H9 (cell line): ENCODE measurements at regions not wholly inside any gene's neighbourhood (a gene's known extent, or its start where the extent isn't known, plus 50 kb on each side); places are given as distances from the start of the nearest gene placed in this dataset.

Source experiments
- DNase-seq: peaks from one replicate; pipeline ENCODE4 v3.0.0-alpha.2; 2017
- H2AFZ ChIP-seq: one replicate; pipeline ENCODE4 v1.6.1; 2013; ENCODE audit warnings: mild to moderate bottlenecking, low read length, control low read depth, moderate library complexity
- H2AK5ac ChIP-seq: 2 replicates; pipeline ENCODE4 v1.6.1; 2013; ENCODE audit warnings: low read length, control low read depth, mixed read lengths; ENCODE audit not compliant: insufficient read length
- H2BK120ac ChIP-seq: one replicate; pipeline ENCODE4 v1.6.1; 2013; ENCODE audit warnings: low read depth, mild to moderate bottlenecking, low read length, control low read depth, inconsistent platforms; ENCODE audit not compliant: poor library complexity, severe bottlenecking
- H2BK12ac ChIP-seq: 2 replicates; pipeline ENCODE4 v1.6.1; 2013; ENCODE audit warnings: low read length, control low read depth, mixed read lengths, low read depth; ENCODE audit not compliant: insufficient read length
- H2BK15ac ChIP-seq: 2 replicates; pipeline ENCODE4 v1.6.1; 2013; ENCODE audit warnings: low read depth, low read length, control low read depth
- H2BK20ac ChIP-seq: one replicate; pipeline ENCODE4 v1.6.1; 2013; ENCODE audit warnings: low read depth, mild to moderate bottlenecking, low read length, control low read depth, inconsistent platforms; ENCODE audit not compliant: poor library complexity, severe bottlenecking
- H2BK5ac ChIP-seq: 2 replicates; pipeline ENCODE4 v1.6.1; 2013; ENCODE audit warnings: low read length, control low read depth, mixed read lengths; ENCODE audit not compliant: insufficient read length
- H3K14ac ChIP-seq: 2 replicates; pipeline ENCODE4 v1.6.1; 2013; ENCODE audit warnings: low read length, control low read depth; ENCODE audit not compliant: insufficient read depth
- H3K18ac ChIP-seq: 2 replicates; pipeline ENCODE4 v1.6.1; 2013; ENCODE audit warnings: low read depth, mild to moderate bottlenecking, mixed read lengths, low read length, control low read depth; ENCODE audit not compliant: insufficient read length
- H3K23ac ChIP-seq: 2 replicates; pipeline ENCODE4 v1.6.1; 2013; ENCODE audit warnings: low read length, control low read depth, mixed read lengths, low read depth; ENCODE audit not compliant: insufficient read length
- H3K23me2 ChIP-seq: 2 replicates; pipeline ENCODE4 v1.6.1; 2013; ENCODE audit warnings: low read depth, mild to moderate bottlenecking, mixed read lengths, low read length, control low read depth; ENCODE audit not compliant: insufficient read length, poor library complexity, severe bottlenecking
- H3K27ac ChIP-seq: 2 replicates; pipeline ENCODE4 v1.5.1; 2013; ENCODE audit warnings: low read length, control low read depth, mixed read lengths, low read depth; ENCODE audit not compliant: insufficient read length
- H3K27me3 ChIP-seq: 2 replicates; pipeline ENCODE4 v1.6.1; 2013; ENCODE audit warnings: low read length, control low read depth, inconsistent platforms; ENCODE audit not compliant: insufficient read depth
- H3K4ac ChIP-seq: 2 replicates; pipeline ENCODE4 v1.6.1; 2013; ENCODE audit warnings: low read depth, mild to moderate bottlenecking, control low read depth, inconsistent platforms, low read length, moderate library complexity
- H3K4me1 ChIP-seq: 2 replicates; pipeline ENCODE4 v1.6.1; 2013; ENCODE audit warnings: low read length, control low read depth, inconsistent platforms; ENCODE audit not compliant: insufficient read depth
- H3K4me2 ChIP-seq: 2 replicates; pipeline ENCODE4 v1.6.1; 2013; ENCODE audit warnings: low read length, control low read depth, mixed read lengths; ENCODE audit not compliant: insufficient read length, insufficient read depth
- H3K56ac ChIP-seq: 2 replicates; pipeline ENCODE4 v1.6.1; 2013; ENCODE audit warnings: low read depth, mild to moderate bottlenecking, mixed read lengths, low read length, control low read depth; ENCODE audit not compliant: insufficient read length
- H3K79me1 ChIP-seq: 2 replicates; pipeline ENCODE4 v1.6.1; 2013; ENCODE audit warnings: low read depth, mild to moderate bottlenecking, moderate library complexity, low read length, control low read depth, inconsistent platforms; ENCODE audit not compliant: insufficient read depth, poor library complexity, severe bottlenecking
- H3K79me2 ChIP-seq: 2 replicates; pipeline ENCODE4 v1.6.1; 2013; ENCODE audit warnings: low read length, control low read depth, inconsistent platforms; ENCODE audit not compliant: insufficient read depth
- H3K9ac ChIP-seq: 2 replicates; pipeline ENCODE4 v1.6.1; 2013; ENCODE audit warnings: low read length, control low read depth, mixed read lengths; ENCODE audit not compliant: insufficient read length; ENCODE audit errors: extremely low read depth
- H3K9me3 ChIP-seq: one replicate; pipeline ENCODE4 v1.6.1; 2013; ENCODE audit warnings: low read depth, low read length, inconsistent platforms; ENCODE audit not compliant: control insufficient read depth
- H3T11ph ChIP-seq: one replicate; pipeline ENCODE4 v1.6.1; 2013; ENCODE audit warnings: mild to moderate bottlenecking, low read length, control low read depth, inconsistent platforms
- H4K20me1 ChIP-seq: one replicate; pipeline ENCODE4 v1.6.1; 2013; ENCODE audit not compliant: control insufficient read depth, insufficient read length, insufficient read depth
- H4K5ac ChIP-seq: 2 replicates; pipeline ENCODE4 v1.6.1; 2013; ENCODE audit warnings: low read depth, mild to moderate bottlenecking, mixed read lengths, low read length, control low read depth; ENCODE audit not compliant: insufficient read length
- H4K8ac ChIP-seq: replicated peaks from 2 replicates; pipeline ENCODE4 v1.6.1; 2013; ENCODE audit warnings: low read length, control low read depth, mixed read lengths, low read depth; ENCODE audit not compliant: insufficient read length
- H4K91ac ChIP-seq: 2 replicates; pipeline ENCODE4 v1.6.1; 2013; ENCODE audit warnings: low read depth, mild to moderate bottlenecking, moderate library complexity, mixed read lengths, low read length, control low read depth; ENCODE audit not compliant: insufficient read length
- H3K27ac Mint-ChIP-seq, 3 experiments: 2 replicates in 2 of 3; 3 replicates in 1 of 3; pipeline ENCODE4 v1.8.0; 2020 to 2021; ENCODE audit warnings: mixed read lengths in 3 of 3, mild to moderate bottlenecking in 1 of 3, moderate library complexity in 1 of 3
- H3K27me3 Mint-ChIP-seq: 2 replicates; pipeline ENCODE4 v1.8.0; 2021; ENCODE audit warnings: low read depth, mild to moderate bottlenecking, moderate library complexity, mixed read lengths
- H3K36me3 Mint-ChIP-seq, 3 experiments: 2 replicates in 2 of 3; 3 replicates in 1 of 3; pipeline ENCODE4 v1.8.0; 2020 to 2021; ENCODE audit warnings: low read depth in 3 of 3, mixed read lengths in 3 of 3; ENCODE audit not compliant: insufficient read depth in 1 of 3
- H3K4me1 Mint-ChIP-seq, 2 experiments: 2 replicates each; pipeline ENCODE4 v1.8.0; 2020; ENCODE audit warnings: mixed read lengths in 2 of 2
- H3K4me3 Mint-ChIP-seq, 2 experiments: 2 replicates in 1 of 2; 3 replicates in 1 of 2; pipeline ENCODE4 v1.8.0; 2020 to 2021; ENCODE audit warnings: mild to moderate bottlenecking in 2 of 2, mixed read lengths in 2 of 2, moderate library complexity in 1 of 2
- H3K9me3 Mint-ChIP-seq, 2 experiments: 2 replicates in 1 of 2; 3 replicates in 1 of 2; pipeline ENCODE4 v1.8.0; 2020; ENCODE audit warnings: mild to moderate bottlenecking in 2 of 2, mixed read lengths in 2 of 2, moderate library complexity in 1 of 2
- WGBS: extraction: QIAGEN DNeasy Blood & Tissue Kit; methylation state at CpG from one replicate; pipeline ENCODE4 v1.1.7; 2013; ENCODE audit warnings: missing lambda C conversion rate, low lambda C conversion rate, mixed read lengths; ENCODE audit not compliant: insufficient read length; ENCODE audit errors: extremely low coverage; 5-methylcytosine and 5-hydroxymethylcytosine counted together
- TF ChIP-seq, protein P1 (sequence below): fragments of 200-600 bp; sonication (generic); conservative IDR thresholded peaks from 3 replicates; pipeline ENCODE4 v1.8.0; 2021; ENCODE audit warnings: antibody characterized with exemption, mild to moderate bottlenecking

GRCh38 chr4:180696460-180697092, 1546.6 kb upstream of the TENM3 start:
- Histone ChIP-seq H3K9ac (no peak overlapping the region), H3K14ac (no peak overlapping the region), H3K79me1 (no peaks in the 10 kb centered on the region), H2BK5ac (no peak overlapping the region), H3K4ac (no peak overlapping the region), H3K23me2 (no peaks in the 10 kb centered on the region), H2AK5ac (no peak overlapping the region), H4K8ac (no peak overlapping the region), H2BK120ac (no peak overlapping the region), H3K4me1 (no peaks in the 10 kb centered on the region), H3K56ac (no peak overlapping the region), H4K5ac (no peak overlapping the region), H3K4me2 (no peak overlapping the region), H4K91ac (no peak overlapping the region), H3K27me3 (no peaks in the 10 kb centered on the region), H2BK15ac (no peak overlapping the region), H3K79me2 (no peaks in the 10 kb centered on the region), H2BK12ac (no peak overlapping the region), H3K23ac (no peak overlapping the region), H3T11ph (no peak overlapping the region), H3K9me3 (no peaks in the 10 kb centered on the region), H3K27ac (no peak overlapping the region), H3K18ac (no peak overlapping the region), H2BK20ac (no peak overlapping the region), H2AFZ (no peak overlapping the region), H4K20me1 (no peaks in the 10 kb centered on the region)
- Mint-ChIP-seq H3K4me3 (no peak overlapping the region), H3K27me3 (no peaks in the 10 kb centered on the region; the same call in none of the 2 replicates), H3K9me3 (peaks cover 20 to 21% of the 10 kb centered on the region in 2 experiments), H3K36me3 (peaks cover 9 to 22% (median 9%) of the 10 kb centered on the region in 3 experiments), H3K27ac (no peak overlapping the region), H3K4me1 (peaks cover 23 to 26% of the 10 kb centered on the region in 2 experiments)
- DNase-seq: no peak
- TF ChIP-seq, protein P1, sequence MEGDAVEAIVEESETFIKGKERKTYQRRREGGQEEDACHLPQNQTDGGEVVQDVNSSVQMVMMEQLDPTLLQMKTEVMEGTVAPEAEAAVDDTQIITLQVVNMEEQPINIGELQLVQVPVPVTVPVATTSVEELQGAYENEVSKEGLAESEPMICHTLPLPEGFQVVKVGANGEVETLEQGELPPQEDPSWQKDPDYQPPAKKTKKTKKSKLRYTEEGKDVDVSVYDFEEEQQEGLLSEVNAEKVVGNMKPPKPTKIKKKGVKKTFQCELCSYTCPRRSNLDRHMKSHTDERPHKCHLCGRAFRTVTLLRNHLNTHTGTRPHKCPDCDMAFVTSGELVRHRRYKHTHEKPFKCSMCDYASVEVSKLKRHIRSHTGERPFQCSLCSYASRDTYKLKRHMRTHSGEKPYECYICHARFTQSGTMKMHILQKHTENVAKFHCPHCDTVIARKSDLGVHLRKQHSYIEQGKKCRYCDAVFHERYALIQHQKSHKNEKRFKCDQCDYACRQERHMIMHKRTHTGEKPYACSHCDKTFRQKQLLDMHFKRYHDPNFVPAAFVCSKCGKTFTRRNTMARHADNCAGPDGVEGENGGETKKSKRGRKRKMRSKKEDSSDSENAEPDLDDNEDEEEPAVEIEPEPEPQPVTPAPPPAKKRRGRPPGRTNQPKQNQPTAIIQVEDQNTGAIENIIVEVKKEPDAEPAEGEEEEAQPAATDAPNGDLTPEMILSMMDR: no peak
- no CpG with 5 or more reads among the region's 3 CpGs for WGBS
